Left ventricle myocardium inferior (tissue), 1 donor: ENCODE measurements at regions not wholly inside any gene's neighbourhood (a gene's known extent, or its start where the extent isn't known, plus 50 kb on each side); places are given as distances from the start of the nearest gene placed in this dataset.
"Not testable (repeated sequence)": the region's sequence is repeated elsewhere in the genome, so short reads cannot be mapped to it uniquely, and the experiment has no call there.

Experiments
- DNase-seq: peaks from one replicate; pipeline ENCODE4 v3.0.0-alpha.2; 2020
- H3K27ac ChIP-seq: fragments of 200-600 bp; replicated peaks from 2 replicates; pipeline ENCODE4 v1.8.0; 2021
- H3K27me3 ChIP-seq: fragments of 200-600 bp; 2 replicates; pipeline ENCODE4 v1.8.0; 2021; ENCODE audit warnings: low read depth
- H3K36me3 ChIP-seq: fragments of 200-600 bp; 2 replicates; pipeline ENCODE4 v1.8.0; 2021
- H3K4me1 ChIP-seq: fragments of 200-600 bp; 2 replicates; pipeline ENCODE4 v1.8.0; 2021
- H3K4me3 ChIP-seq: fragments of 200-600 bp; 2 replicates; pipeline ENCODE4 v1.8.0; 2021; ENCODE audit warnings: mild to moderate bottlenecking, moderate library complexity
- H3K9me3 ChIP-seq: fragments of 200-600 bp; replicated peaks from 2 replicates; pipeline ENCODE4 v1.8.0; 2021
- intact Hi-C: fragments of 100-400 bp; cut with micrococcal nuclease; formaldehyde crosslinking; loops from one replicate; pipeline ENCODE4 v1.11.0; 2022
- TF ChIP-seq, protein P1 (sequence below): fragments of 200-600 bp; IDR thresholded peaks from 2 replicates; pipeline ENCODE4 v1.8.0; 2021; ENCODE audit warnings: antibody characterized with exemption, mild to moderate bottlenecking, borderline replicate concordance
- donor health status: DM: no; HTN: yes; CAD: no; lungs with severe emphysema.

GRCh38 chr10:124171561-124171960 lies 78.2 kb upstream of the CHST15 start:
- TF ChIP-seq, protein P1, sequence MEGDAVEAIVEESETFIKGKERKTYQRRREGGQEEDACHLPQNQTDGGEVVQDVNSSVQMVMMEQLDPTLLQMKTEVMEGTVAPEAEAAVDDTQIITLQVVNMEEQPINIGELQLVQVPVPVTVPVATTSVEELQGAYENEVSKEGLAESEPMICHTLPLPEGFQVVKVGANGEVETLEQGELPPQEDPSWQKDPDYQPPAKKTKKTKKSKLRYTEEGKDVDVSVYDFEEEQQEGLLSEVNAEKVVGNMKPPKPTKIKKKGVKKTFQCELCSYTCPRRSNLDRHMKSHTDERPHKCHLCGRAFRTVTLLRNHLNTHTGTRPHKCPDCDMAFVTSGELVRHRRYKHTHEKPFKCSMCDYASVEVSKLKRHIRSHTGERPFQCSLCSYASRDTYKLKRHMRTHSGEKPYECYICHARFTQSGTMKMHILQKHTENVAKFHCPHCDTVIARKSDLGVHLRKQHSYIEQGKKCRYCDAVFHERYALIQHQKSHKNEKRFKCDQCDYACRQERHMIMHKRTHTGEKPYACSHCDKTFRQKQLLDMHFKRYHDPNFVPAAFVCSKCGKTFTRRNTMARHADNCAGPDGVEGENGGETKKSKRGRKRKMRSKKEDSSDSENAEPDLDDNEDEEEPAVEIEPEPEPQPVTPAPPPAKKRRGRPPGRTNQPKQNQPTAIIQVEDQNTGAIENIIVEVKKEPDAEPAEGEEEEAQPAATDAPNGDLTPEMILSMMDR: no peak
- H3K4me1 ChIP-seq: no peaks in the 10 kb centered on the region
- no peaks in the 10 kb centered on the region for H3K27me3 ChIP-seq
- intact Hi-C loops: no loop called here
- no peaks in the 10 kb centered on the region for H3K36me3 ChIP-seq
- no peak overlapping the region for H3K27ac ChIP-seq
- H3K9me3 ChIP-seq: no peaks in the 10 kb centered on the region
- no peak overlapping the region for H3K4me3 ChIP-seq
- no peak for DNase-seq

- no peaks in the 10 kb centered on the region for H3K27me3 ChIP-seq
- no peak overlapping the region for H3K4me3 ChIP-seq
- TF ChIP-seq, protein P1: no peak
- H3K4me1 ChIP-seq: no peaks in the 10 kb centered on the region
- DNase-seq: no peak
- H3K36me3 ChIP-seq: no peaks in the 10 kb centered on the region
- no peaks in the 10 kb centered on the region for H3K9me3 ChIP-seq
- no peak overlapping the region for H3K27ac ChIP-seq
- intact Hi-C loops: no loop called here
Measured at GRCh38 chr10:124170631-124171030, 77.2 kb upstream of the CHST15 start.

DNA sequence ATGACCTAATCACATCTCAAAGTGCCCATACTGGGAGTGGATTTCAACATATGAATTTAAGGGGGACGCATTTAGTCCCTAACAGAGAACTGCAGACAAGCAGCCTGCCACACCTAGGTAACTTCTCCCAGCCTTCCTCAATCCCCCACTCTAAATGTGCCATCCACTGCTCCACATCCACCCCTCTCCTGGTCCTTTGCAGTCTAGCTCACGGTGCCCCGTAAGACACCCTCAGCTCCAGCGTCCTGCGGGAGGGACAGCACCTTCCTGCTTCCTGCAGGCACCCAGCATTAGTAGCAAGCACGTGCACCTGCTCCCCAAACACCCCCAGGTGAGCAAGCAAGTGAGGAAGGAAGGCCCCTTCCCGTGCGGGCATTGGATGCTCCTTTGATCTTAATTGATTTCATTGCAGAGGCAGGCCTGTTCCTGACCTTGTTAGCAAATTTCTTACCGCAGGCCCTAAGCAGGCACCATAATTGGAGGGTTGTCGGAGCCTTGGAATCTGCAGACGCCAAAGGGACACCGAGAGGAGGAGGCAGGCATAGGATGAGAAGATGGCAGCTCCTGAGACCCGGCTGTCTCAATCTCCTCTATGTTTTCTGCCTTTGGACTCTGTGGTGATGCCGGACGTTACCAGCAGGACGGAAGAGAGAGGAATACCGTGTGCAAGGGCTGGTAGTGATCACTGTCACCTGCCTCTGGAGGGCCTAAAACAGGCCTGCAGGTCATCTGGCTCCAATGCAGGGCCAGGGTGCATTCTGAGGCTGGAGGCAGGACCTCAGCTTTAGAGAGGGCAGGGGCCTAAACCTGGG lies 75.8 kb upstream of the CHST15 start:
- Histone ChIP-seq H3K9me3 (no peaks in the 10 kb centered on the region), H3K4me3 (no peak overlapping the region), H3K27me3 (no peaks in the 10 kb centered on the region), H3K4me1 (no peaks in the 10 kb centered on the region), H3K27ac (no peak overlapping the region), H3K36me3 (no peaks in the 10 kb centered on the region)
- no peak for DNase-seq
- intact Hi-C loops: no loop called here
- TF ChIP-seq, protein P1: no peak

DNA sequence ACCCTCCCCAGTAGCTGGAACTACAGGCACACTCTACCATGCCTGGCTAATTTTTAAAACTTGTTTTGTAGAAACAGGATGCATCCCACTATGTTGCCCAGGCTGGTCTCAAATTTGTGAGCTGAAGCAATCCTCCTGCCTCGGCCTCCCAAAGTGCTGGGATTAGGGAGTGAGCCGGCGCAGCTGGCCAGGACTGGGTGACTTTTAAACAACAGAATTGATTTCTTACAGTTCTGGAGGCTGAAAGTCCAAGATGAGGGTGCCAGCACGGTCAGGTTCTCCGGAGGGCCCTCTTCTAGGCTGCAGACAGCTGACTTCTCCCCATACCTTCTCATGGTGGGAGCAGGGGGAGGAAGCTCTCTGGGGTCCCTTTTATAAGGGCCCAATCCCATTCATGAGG lies 75.2 kb upstream of the CHST15 start:
- DNase-seq: no peak
- H3K4me3 ChIP-seq: no peak overlapping the region
- TF ChIP-seq, protein P1: no peak
- intact Hi-C loops: no loop called here
- no peaks in the 10 kb centered on the region for H3K4me1 ChIP-seq
- no peaks in the 10 kb centered on the region for H3K9me3 ChIP-seq
- no peak overlapping the region for H3K27ac ChIP-seq
- no peaks in the 10 kb centered on the region for H3K36me3 ChIP-seq
- no peaks in the 10 kb centered on the region for H3K27me3 ChIP-seq

DNA sequence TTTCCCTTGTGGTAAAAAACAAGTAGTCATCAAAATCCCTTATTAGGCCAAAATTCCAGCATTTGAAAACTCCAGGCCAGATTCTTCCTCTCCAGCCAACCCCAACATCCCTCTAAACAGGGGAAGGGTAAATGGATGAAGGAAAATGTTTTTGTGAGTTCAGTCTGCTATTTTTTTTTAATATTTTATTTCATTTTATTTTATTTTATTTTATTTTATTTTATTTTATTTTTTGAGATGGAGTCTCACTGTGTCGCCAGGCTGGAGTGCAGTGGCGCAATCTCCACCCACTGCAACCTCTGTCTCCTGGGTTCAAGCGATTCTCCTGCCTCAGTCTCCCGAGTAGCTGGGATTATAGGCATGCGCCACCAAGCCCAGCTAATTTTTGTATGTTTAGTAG lies 74.5 kb upstream of the CHST15 start:
- H3K4me1 ChIP-seq, H3K27me3 ChIP-seq, DNase-seq, H3K9me3 ChIP-seq, intact Hi-C loops, H3K36me3 ChIP-seq, H3K4me3 ChIP-seq, H3K27ac ChIP-seq: not testable (repeated sequence)

GRCh38 chr10:124166431-124167125 lies 73.2 kb upstream of the CHST15 start:
- TF ChIP-seq, protein P1: no peak
- Histone ChIP-seq H3K4me1 (no peaks in the 10 kb centered on the region), H3K27ac (no peak overlapping the region), H3K27me3 (peaks cover 6% of the 10 kb centered on the region), H3K4me3 (no peak overlapping the region), H3K9me3 (no peaks in the 10 kb centered on the region), H3K36me3 (no peaks in the 10 kb centered on the region)
- intact Hi-C loops: no loop called here
- no peak for DNase-seq
